ENCODE measurements at regions not wholly inside any gene's neighbourhood (a gene's known extent, or its start where the extent isn't known, plus 50 kb on each side); places are given as distances from the start of the nearest gene placed in this dataset.

DNA sequence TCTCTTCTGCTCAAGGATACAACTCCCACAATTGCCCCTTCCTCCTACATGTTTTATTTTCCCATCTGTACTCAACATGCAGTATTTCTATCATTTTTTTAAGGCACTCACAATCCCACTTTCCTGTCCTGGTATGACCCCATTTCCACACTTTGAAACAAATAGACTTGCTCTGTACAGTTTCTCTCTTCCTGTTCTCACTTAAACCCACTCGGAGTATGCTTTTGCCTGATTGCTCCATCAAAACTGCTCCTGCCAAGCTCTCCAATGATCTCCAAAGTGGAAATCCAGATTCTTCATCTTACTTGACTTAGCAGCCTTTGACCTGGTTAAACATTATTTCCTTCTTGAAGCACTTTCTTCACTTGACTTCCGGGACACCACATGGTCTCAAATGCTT, 384.5 kb downstream of the SEC23A start:
- TF ChIP-seq, protein P1, sequence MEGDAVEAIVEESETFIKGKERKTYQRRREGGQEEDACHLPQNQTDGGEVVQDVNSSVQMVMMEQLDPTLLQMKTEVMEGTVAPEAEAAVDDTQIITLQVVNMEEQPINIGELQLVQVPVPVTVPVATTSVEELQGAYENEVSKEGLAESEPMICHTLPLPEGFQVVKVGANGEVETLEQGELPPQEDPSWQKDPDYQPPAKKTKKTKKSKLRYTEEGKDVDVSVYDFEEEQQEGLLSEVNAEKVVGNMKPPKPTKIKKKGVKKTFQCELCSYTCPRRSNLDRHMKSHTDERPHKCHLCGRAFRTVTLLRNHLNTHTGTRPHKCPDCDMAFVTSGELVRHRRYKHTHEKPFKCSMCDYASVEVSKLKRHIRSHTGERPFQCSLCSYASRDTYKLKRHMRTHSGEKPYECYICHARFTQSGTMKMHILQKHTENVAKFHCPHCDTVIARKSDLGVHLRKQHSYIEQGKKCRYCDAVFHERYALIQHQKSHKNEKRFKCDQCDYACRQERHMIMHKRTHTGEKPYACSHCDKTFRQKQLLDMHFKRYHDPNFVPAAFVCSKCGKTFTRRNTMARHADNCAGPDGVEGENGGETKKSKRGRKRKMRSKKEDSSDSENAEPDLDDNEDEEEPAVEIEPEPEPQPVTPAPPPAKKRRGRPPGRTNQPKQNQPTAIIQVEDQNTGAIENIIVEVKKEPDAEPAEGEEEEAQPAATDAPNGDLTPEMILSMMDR (IDR thresholded peaks at IDR 0.05; ENCODE audit: insufficient read depth, low read length): no peak
- no peak for DNase-seq (ENCODE audit: low read depth)
- no peak overlapping the region for H3K4me3 ChIP-seq (ENCODE audit: low read depth, low read length)

GRCh38 chr14:38716926-38717325, 386.1 kb downstream of the SEC23A start:
- DNase-seq (ENCODE audit: low read depth): no peak
- TF ChIP-seq, protein P1 (IDR thresholded peaks at IDR 0.05; ENCODE audit: insufficient read depth, low read length): no peak
- H3K4me3 ChIP-seq (ENCODE audit: low read depth, low read length): no peak overlapping the region

- no peak for DNase-seq (ENCODE audit: low read depth)
- TF ChIP-seq, protein P1 (IDR thresholded peaks at IDR 0.05; ENCODE audit: insufficient read depth, low read length): no peak
- H3K4me3 ChIP-seq (ENCODE audit: low read depth, low read length): no peak overlapping the region
Observed at GRCh38 chr14:38710881-38711280, 392.2 kb downstream of the SEC23A start.

- TF ChIP-seq, protein P1 (IDR thresholded peaks at IDR 0.05; ENCODE audit: insufficient read depth, low read length): no peak
- no peak for DNase-seq (ENCODE audit: low read depth)
- H3K4me3 ChIP-seq (ENCODE audit: low read depth, low read length): no peak overlapping the region
Observed at GRCh38 chr14:38710196-38710595, 392.8 kb downstream of the SEC23A start.

DNA sequence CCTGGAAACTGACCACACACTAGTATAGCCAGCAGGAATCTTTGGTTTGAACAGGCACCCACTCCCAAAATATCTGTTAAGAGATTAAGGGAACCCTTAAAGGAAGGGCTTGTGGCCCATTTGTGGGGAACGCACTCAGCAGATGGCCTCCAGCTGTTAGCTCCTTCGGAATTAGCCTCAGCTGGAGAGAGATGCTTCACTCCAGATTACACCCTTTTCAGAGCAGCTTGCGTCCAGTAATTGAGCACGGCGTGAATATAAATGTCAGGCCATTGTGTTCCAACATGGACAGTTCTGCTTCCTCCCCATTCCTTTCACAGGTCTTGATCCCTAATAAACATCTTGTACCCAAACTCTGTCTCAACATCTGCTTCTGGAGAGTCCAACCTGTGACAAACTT, 397.8 kb downstream of the SEC23A start:
- TF ChIP-seq, protein P1 (IDR thresholded peaks at IDR 0.05; ENCODE audit: insufficient read depth, low read length): no peak
- DNase-seq (ENCODE audit: low read depth): no peak
- no peak overlapping the region for H3K4me3 ChIP-seq (ENCODE audit: low read depth, low read length)

DNA sequence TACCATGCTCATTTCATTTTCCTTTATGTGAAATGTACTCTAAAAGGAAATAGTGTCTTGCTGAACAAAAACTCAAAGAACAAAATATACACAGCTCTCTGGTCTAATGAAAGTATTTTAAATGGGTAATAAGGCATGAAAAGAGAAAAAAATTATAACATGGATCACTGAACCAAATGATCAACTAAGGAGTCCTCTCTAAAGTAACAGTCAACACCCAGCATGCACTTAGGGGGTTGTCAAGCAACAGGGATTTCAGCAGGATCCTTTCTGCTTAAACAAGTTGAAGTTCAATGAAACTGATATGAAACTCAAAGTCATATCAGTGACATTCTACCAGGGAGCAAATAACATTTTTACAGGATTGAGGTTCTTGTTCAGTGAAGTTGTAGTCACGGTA, 398.8 kb downstream of the SEC23A start:
- no peak for DNase-seq (ENCODE audit: low read depth)
- no peak overlapping the region for H3K4me3 ChIP-seq (ENCODE audit: low read depth, low read length)
- TF ChIP-seq, protein P1 (IDR thresholded peaks at IDR 0.05; ENCODE audit: insufficient read depth, low read length): no peak

- H3K4me3 ChIP-seq (ENCODE audit: low read depth, low read length): no peak overlapping the region
- TF ChIP-seq, protein P1 (IDR thresholded peaks at IDR 0.05; ENCODE audit: insufficient read depth, low read length): no peak
- DNase-seq (ENCODE audit: low read depth): no peak
Observed at GRCh38 chr14:38696925-38697324, 406.1 kb downstream of the SEC23A start.
